ENCODE measurements at regions not wholly inside any gene's neighbourhood (a gene's known extent, or its start where the extent isn't known, plus 50 kb on each side); places are given as distances from the start of the nearest gene placed in this dataset.
"Not testable (repeated sequence)": the region's sequence is repeated elsewhere in the genome, so short reads cannot be mapped to it uniquely, and the experiment has no call there.

- DNase-seq (ENCODE audit: low spot score), result no peak
Observed at GRCh38 chr6:141576751-141577150, 556.0 kb upstream of the GJE1 start.

GRCh38 chr6:141562851-141563763 is 569.6 kb upstream of the GJE1 start:
- peak; percentile 57 for DNase-seq (ENCODE audit: low spot score)

- no peak for DNase-seq (ENCODE audit: low spot score)
Observed at GRCh38 chr6:141562186-141562811, 570.4 kb upstream of the GJE1 start.

- DNase-seq (ENCODE audit: low spot score), result no peak
Observed at GRCh38 chr6:141561154-141561553, 571.6 kb upstream of the GJE1 start.

- no peak for DNase-seq (ENCODE audit: low spot score)
Observed at GRCh38 chr6:141552463-141552862, 580.3 kb upstream of the GJE1 start.

GRCh38 chr6:141552031-141552430 is 580.7 kb upstream of the GJE1 start:
- DNase-seq (ENCODE audit: low spot score), result no peak

- DNase-seq (ENCODE audit: low spot score), result no peak
Observed at GRCh38 chr6:141551318-141551717, 581.4 kb upstream of the GJE1 start.

- DNase-seq (ENCODE audit: low spot score), result no peak
Observed at GRCh38 chr6:141550471-141550870, 582.3 kb upstream of the GJE1 start.

GRCh38 chr6:141548966-141549365 is 583.8 kb upstream of the GJE1 start:
- no peak for DNase-seq (ENCODE audit: low spot score)

GRCh38 chr6:141541581-141542324 is 591.0 kb upstream of the GJE1 start:
- no peak for DNase-seq (ENCODE audit: low spot score)

GRCh38 chr6:141540207-141540606 is 592.5 kb upstream of the GJE1 start:
- DNase-seq (ENCODE audit: low spot score), result no peak

- DNase-seq (ENCODE audit: low spot score), result no peak
Observed at GRCh38 chr6:141539617-141540016, 593.1 kb upstream of the GJE1 start.

- no peak for DNase-seq (ENCODE audit: low spot score)
Observed at GRCh38 chr6:141532211-141532610, 600.5 kb upstream of the GJE1 start.

GRCh38 chr6:141531040-141531439 is 601.7 kb upstream of the GJE1 start:
- no peak for DNase-seq (ENCODE audit: low spot score)

GRCh38 chr6:141528596-141528995 is 604.1 kb upstream of the GJE1 start:
- no peak for DNase-seq (ENCODE audit: low spot score)

GRCh38 chr6:141526985-141527384 is 605.7 kb upstream of the GJE1 start:
- no peak for DNase-seq (ENCODE audit: low spot score)

GRCh38 chr6:141521440-141521839 is 611.3 kb upstream of the GJE1 start:
- no peak for DNase-seq (ENCODE audit: low spot score)

- DNase-seq (ENCODE audit: low spot score), result no peak
Observed at GRCh38 chr6:141513830-141514229, 618.9 kb upstream of the GJE1 start.

GRCh38 chr6:141510803-141511202 is 621.9 kb upstream of the GJE1 start:
- no peak for DNase-seq (ENCODE audit: low spot score)

- DNase-seq (ENCODE audit: low spot score), result not testable (repeated sequence)
Observed at GRCh38 chr6:141506062-141506461, 626.7 kb upstream of the GJE1 start.

GRCh38 chr6:141504318-141504717 is 628.4 kb upstream of the GJE1 start:
- DNase-seq (ENCODE audit: low spot score), result not testable (repeated sequence)

GRCh38 chr6:141501616-141502015 is 631.1 kb upstream of the GJE1 start:
- no peak for DNase-seq (ENCODE audit: low spot score)

- DNase-seq (ENCODE audit: low spot score), result no peak
Observed at GRCh38 chr6:141498977-141499376, 633.7 kb upstream of the GJE1 start.
